ENCODE measurements at regions not wholly inside any gene's neighbourhood (a gene's known extent, or its start where the extent isn't known, plus 50 kb on each side); places are given as distances from the start of the nearest gene placed in this dataset.

- intact Hi-C loops (cut with micrococcal nuclease), result no loop called here
- no peak overlapping the region for H4K8ac ChIP-seq (ENCODE audit: low read depth in 2 of 2, low read length in 2 of 2)
- no peaks in the 10 kb centered on the region for H3K9me3 ChIP-seq (ENCODE audit: control insufficient read depth, insufficient read depth, low read length)
- H3K9ac ChIP-seq (ENCODE audit: low read depth, low read length), result no peak overlapping the region
- no peak overlapping the region for H3K23ac ChIP-seq (ENCODE audit: low read depth, low read length)
- POLR2A ChIA-PET (ENCODE audit: unreplicated experiment), result no interaction called here
- no peaks in the 10 kb centered on the region for H3K9me1 ChIP-seq (ENCODE audit: insufficient read depth, low read length)
- H3K4me3 ChIP-seq (ENCODE audit: insufficient read depth, low read depth, low read length), result no peak overlapping the region
- no peak overlapping the region for H4K5ac ChIP-seq (ENCODE audit: low read depth, low read length)
- in situ Hi-C loops (cut with MboI; ENCODE audit: low sequenced_read_pairs), result no loop called here
- no peaks in the 10 kb centered on the region for H3K79me1 ChIP-seq (ENCODE audit: low read depth in 1 of 2, low read length in 2 of 2)
- CTCF ChIA-PET, result interaction anchor here (0.6 kb wide), 1 partner anchor 310 kb away, joined by 4 read pairs; no protein-coding TSS in a partner anchor
- no peaks in the 10 kb centered on the region for H4K20me1 ChIP-seq (ENCODE audit: insufficient read depth, low read length)
- no peak overlapping the region for H3K18ac ChIP-seq (ENCODE audit: low read depth, low read length)
- no peak overlapping the region for H4K91ac ChIP-seq (ENCODE audit: insufficient read depth, low read depth, low read length)
- no peak overlapping the region for H3K27ac ChIP-seq (ENCODE audit: insufficient read depth, low read length)
- dilution Hi-C loops (cut with HindIII; ENCODE audit: low sequenced_read_pairs, unreplicated experiment), result no loop called here
- H3K4me1 ChIP-seq (ENCODE audit: control insufficient read depth, insufficient read depth, low read length), result no peaks in the 10 kb centered on the region
- H3K27me3 ChIP-seq (ENCODE audit: control insufficient read depth, insufficient read depth, low read length), result no peaks in the 10 kb centered on the region
- H3K56ac ChIP-seq (ENCODE audit: extremely low read depth, insufficient read depth, low read length), result no peak overlapping the region
- H3K14ac ChIP-seq (replicated peaks; ENCODE audit: low read depth, low read length), result no peak overlapping the region
- H2BK5ac ChIP-seq (ENCODE audit: low read depth, low read length, poor library complexity, severe bottlenecking), result no peak overlapping the region
- no peak overlapping the region for H2BK120ac ChIP-seq (ENCODE audit: low read depth, low read length)
- no peak overlapping the region for H2AFZ ChIP-seq (replicated peaks; ENCODE audit: low read length, poor library complexity)
- no peaks in the 10 kb centered on the region for H3K36me3 ChIP-seq (ENCODE audit: control insufficient read depth, insufficient read depth, low read length)
- no peak overlapping the region for H3K4ac ChIP-seq (ENCODE audit: low read depth, low read length)
- DNase-seq (no peak), ATAC-seq (ENCODE audit: low read depth) (no peak)
- no peak overlapping the region for H2AK9ac ChIP-seq (replicated peaks; ENCODE audit: low read depth, low read length, poor library complexity)
- no peak overlapping the region for H2BK20ac ChIP-seq (ENCODE audit: low read depth, low read length)
- TF ChIP-seq RCOR1 (IDR thresholded peaks at IDR 0.05; ENCODE audit: insufficient replicate concordance, low read length), result no peak
- TF ChIP-seq RFX5 (IDR thresholded peaks at IDR 0.05; ENCODE audit: low read depth, low read length), result no peak
- H2BK15ac ChIP-seq (ENCODE audit: low read depth, low read length), result no peak overlapping the region
- no peak overlapping the region for H3K4me2 ChIP-seq (ENCODE audit: low read depth, low read length)
- H2AK5ac ChIP-seq (ENCODE audit: low read depth, low read length), result no peak overlapping the region
- no TSS peak for BruUV-seq (replicated peaks)
Observed at GRCh38 chr6:119894811-119895210, 545.2 kb upstream of the MAN1A1 start.

Measured in IMR-90 (cell line).